Activated naive CD8-positive, alpha-beta T cell (primary cell): ENCODE measurements at regions not wholly inside any gene's neighbourhood (a gene's known extent, or its start where the extent isn't known, plus 50 kb on each side); places are given as distances from the start of the nearest gene placed in this dataset.

Experiments used
- H3K27ac Mint-ChIP-seq: one replicate; pipeline ENCODE4 v1.8.0; 2021; ENCODE audit warnings: mixed read lengths
- H3K27me3 Mint-ChIP-seq: one replicate; pipeline ENCODE4 v1.8.0; 2021; ENCODE audit warnings: mixed read lengths
- H3K36me3 Mint-ChIP-seq: one replicate; pipeline ENCODE4 v1.8.0; 2021; ENCODE audit warnings: mixed read lengths
- H3K4me1 Mint-ChIP-seq: one replicate; pipeline ENCODE4 v1.8.0; 2021; ENCODE audit warnings: low read depth, mixed read lengths
- H3K4me3 Mint-ChIP-seq: one replicate; pipeline ENCODE4 v1.8.0; 2021; ENCODE audit warnings: mild to moderate bottlenecking, mixed read lengths
- H3K9me3 Mint-ChIP-seq: one replicate; pipeline ENCODE4 v1.8.0; 2021; ENCODE audit warnings: low read depth, mixed read lengths

DNA sequence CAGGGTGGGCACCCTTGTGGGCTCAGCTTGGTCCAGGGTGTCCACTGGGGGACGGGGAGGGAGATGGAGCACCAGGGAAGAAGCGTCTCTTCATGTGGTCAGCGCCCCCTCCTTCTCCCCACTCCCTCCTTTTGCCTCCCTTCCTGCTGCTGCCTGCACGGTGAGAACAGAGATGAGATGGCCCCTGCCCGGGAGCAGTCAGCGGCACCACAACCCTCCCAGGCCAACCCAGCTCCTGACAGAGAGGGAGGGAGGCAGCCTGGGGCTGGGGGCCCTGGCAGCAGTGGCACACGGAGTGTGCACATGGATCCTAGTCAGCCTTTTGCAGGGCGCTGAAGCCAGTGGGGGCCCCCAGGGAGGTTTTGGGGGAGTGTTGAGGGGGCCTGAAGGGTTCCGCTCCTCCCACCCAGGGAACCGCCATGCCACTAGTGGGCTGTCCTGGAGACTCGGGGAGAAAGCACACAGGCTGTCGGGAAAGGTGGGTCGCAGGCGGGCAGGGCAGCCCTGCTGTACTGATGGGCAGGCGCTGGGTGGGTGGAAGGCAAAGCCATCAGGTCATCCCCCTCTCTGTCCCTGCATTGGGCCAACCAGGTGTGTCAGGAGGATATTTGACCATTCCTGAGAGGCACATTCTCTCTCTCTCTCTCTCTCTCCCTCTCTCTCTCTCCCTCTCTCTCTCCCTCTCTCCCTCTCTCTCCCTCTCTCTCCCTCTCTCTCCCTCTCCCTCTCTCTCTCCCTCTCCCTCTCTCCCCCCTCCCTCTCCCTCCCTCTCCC lies 94.3 kb upstream of the BHLHE23 start:
- Mint-ChIP-seq H3K27me3 (no peaks in the 10 kb centered on the region), H3K4me3 (no peak overlapping the region), H3K36me3 (no peaks in the 10 kb centered on the region), H3K27ac (no peak overlapping the region), H3K4me1 (peaks cover 8% of the 10 kb centered on the region), H3K9me3 (no peaks in the 10 kb centered on the region)

DNA sequence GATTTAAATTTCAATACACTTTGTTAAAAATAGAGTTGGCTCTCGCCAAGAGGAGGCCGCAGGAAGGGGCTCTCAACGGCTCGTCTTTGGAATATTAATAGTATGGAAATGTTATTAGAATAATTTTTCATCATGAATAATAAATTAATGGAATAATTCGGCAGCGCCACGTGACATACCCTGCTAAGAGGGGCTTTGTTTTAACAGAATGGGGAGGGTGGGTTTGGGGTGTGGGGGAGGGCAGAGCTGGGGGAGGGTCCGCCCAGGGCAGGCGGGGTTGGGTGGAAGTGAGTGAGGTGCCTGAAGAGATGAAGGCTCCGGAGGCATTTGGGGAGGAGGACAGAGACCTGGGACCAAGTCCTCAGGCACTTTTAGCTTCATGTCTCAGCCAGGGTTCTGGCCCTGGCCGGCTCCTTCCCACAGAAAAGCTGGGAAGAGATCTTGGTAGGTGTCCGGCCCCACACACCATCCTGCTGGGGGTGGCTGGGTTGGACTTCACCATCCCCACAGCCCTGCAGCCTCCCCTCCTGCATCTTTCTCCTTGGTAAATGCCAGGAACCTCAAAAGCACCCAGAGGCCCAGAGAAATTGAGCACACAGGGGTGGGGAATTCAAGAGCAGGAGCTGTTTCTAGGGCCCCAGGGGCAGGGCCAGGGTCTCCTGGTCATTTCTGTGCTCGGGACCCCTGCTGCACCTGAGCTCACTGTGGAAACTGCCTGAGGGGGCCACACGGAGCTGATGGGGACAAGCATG lies 93.6 kb upstream of the BHLHE23 start:
- no peak overlapping the region for H3K27ac Mint-ChIP-seq
- H3K36me3 Mint-ChIP-seq, result no peaks in the 10 kb centered on the region
- no peaks in the 10 kb centered on the region for H3K9me3 Mint-ChIP-seq
- peaks cover 8% of the 10 kb centered on the region for H3K4me1 Mint-ChIP-seq
- H3K4me3 Mint-ChIP-seq, result no peak overlapping the region
- no peaks in the 10 kb centered on the region for H3K27me3 Mint-ChIP-seq

DNA sequence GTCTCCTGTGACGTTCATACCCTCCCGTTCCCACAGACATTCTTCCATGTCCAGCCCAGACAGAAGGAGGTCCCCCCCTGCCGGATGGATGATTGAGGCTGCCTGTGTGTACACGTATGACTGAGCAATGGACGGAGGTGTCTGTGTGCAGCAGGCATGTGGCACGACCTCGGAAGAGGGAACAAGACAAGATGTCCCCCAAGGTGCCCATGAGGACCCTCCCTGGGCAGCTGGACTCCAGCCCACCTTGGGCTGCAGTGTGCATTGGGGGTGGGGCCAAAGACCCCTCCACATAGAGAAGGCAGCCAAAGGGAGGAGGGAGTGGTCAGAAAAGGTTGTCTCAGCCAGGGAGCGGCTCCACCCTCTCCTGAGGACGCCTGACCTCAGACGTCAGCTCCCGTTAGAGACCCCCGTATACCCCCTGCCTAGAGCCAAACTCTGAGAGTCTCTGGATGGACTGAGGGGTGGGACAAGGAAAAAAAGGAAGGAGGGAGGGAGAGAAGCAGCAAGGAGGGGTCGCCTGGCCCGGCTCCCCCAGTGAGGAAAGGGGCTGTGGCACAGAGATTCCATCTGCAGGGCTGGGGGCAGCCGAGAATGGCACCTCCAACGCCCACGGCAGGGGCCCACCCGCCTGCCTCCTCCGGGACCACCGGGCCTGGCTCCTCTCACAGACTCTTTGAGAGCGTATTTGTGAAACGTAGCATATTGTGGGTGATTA lies 92.9 kb upstream of the BHLHE23 start:
- no peak overlapping the region for H3K27ac Mint-ChIP-seq
- H3K9me3 Mint-ChIP-seq, result no peaks in the 10 kb centered on the region
- peaks cover 1% of the 10 kb centered on the region for H3K27me3 Mint-ChIP-seq
- peaks cover 8% of the 10 kb centered on the region for H3K4me1 Mint-ChIP-seq
- H3K4me3 Mint-ChIP-seq, result no peak overlapping the region
- H3K36me3 Mint-ChIP-seq, result no peaks in the 10 kb centered on the region

DNA sequence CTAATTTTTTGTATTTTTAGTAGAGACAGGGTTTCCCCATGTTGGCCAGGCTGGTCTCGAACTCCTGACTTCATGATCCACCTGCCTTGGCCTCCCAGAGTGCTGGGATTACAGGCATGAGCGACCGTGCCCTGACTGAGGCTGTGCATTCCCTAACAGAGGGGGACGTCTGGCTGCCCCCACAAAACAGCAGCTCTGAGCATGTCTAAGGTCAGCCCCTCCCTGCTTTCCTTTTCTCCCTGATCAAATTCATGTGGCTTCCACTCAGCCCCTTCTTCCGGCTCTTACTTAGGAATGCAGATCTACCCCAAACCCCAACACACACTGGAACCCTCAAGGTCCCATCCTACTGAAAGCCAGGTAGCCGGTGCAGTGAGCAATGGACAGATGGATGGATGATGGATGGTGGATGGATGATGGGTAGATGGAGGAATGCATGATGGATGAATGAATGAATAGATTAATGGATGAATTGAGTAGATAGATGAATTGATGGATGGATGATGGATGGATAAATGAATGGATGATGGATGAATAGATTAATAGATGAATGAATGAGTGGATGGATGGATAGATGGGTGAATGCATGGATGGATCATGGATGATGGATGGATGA lies 91.5 kb upstream of the BHLHE23 start:
- no peaks in the 10 kb centered on the region for H3K36me3 Mint-ChIP-seq
- H3K9me3 Mint-ChIP-seq, result no peaks in the 10 kb centered on the region
- H3K4me3 Mint-ChIP-seq, result no peak overlapping the region
- no peak overlapping the region for H3K27ac Mint-ChIP-seq
- H3K27me3 Mint-ChIP-seq, result peaks cover 3% of the 10 kb centered on the region
- H3K4me1 Mint-ChIP-seq, result peaks cover 8% of the 10 kb centered on the region

DNA sequence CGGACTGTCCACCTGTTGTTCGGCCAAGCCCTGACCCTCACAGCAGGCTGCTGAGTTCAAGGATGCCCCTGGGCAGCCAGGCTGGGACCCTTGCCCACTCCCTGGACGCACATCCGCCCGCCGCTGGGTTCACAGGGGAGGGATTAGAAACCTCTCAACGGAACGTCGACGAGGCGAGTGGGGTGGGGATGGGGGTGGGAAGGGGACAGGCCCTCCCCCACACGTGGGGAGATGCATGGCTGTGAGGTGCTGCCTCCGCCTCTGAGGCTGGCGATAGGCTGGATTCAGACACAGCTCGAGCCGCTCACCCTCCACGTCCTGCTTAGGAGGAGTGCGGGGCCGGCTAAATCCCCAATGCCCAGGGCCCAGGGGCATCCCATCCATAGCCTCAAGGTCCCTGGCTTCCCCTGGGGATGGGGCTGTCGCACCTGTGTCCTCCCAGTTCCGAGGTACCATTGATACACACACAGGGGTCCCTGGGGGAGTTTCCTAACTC lies 90.6 kb upstream of the BHLHE23 start:
- H3K9me3 Mint-ChIP-seq, result no peaks in the 10 kb centered on the region
- H3K4me1 Mint-ChIP-seq, result peaks cover 5% of the 10 kb centered on the region
- no peak overlapping the region for H3K4me3 Mint-ChIP-seq
- H3K36me3 Mint-ChIP-seq, result no peaks in the 10 kb centered on the region
- H3K27ac Mint-ChIP-seq, result no peak overlapping the region
- H3K27me3 Mint-ChIP-seq, result peaks cover 3% of the 10 kb centered on the region

DNA sequence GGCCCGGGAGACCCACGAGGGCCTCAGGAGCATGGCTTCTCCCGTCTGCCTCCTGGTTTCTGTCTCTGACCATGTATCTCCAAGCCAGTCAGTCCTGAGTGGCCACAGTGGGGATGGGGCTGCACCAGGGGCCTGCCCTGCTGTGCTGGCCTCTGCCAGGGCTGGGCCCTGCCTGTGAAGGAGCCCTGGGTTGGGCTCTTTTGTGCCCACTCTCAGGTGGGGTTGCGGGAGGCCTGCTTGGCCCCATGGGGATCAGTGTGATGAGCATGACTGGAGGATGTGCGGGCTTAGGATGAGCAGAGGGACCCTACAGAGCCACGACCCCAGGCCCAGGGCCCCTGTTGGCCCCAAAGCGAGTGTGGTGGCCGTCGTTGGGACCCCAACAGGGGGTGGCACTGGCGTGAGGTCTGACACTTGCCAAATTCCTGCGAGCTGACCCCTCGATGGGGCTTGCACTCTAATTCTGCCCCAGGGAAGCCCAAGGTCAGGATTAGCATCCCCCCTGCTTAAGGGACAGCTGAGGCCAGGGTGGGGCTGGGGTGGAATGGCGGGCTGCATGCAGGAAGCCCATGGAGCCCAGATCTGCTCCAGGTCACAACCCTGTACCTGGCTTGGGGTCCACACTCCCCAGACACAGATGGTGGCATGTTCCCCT lies 90.0 kb upstream of the BHLHE23 start:
- Mint-ChIP-seq H3K4me3 (no peak overlapping the region), H3K27me3 (peaks cover 3% of the 10 kb centered on the region), H3K9me3 (no peaks in the 10 kb centered on the region), H3K27ac (no peak overlapping the region), H3K4me1 (peaks cover 3% of the 10 kb centered on the region), H3K36me3 (no peaks in the 10 kb centered on the region)

DNA sequence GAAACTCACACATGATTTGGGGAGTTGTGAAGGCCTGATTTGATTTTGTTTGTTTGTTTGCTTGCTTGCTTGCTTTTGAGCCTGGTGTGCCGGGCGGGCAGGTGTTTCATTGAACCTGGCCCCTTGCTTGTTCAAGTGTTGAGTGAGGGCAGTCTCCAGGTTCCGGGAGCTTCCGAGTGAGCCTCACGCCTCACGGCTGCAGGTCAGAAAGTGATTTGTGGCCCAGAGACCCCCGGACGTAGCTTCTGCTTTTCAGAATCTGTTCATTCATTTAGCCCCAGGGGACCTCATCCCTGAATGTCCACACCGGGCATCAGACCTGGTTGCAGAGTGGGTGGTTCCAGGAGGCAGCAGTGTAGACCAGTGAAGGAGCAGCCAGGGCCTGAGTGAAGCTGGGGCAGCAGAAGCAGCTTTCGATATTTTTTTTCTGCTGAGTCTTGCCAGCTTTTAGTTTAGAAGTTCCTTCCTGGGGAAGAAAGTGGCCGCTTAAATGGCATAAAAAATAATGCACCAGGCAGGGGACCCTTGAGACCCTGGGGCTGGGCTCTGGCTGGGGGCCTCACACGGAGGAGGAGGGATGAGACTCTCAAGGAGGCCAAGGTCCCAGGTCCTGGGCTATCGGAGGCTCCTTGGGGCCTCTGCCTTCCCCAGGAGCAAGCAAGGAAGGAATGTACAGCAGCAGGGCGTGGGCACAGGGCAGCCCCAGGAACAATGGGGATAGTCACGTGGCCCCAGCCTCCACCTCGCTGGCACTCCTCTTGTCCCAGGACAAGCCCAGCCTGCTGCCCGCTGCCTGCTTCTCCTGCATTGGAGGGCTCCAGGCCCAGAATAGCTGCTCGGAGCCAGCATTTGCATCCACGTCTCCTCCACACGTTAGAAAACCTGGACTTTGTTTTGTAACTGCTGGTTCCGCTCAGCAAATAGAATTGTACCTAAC lies 89.2 kb upstream of the BHLHE23 start:
- Mint-ChIP-seq H3K27ac (no peak overlapping the region), H3K27me3 (peaks cover 7% of the 10 kb centered on the region), H3K4me3 (no peak overlapping the region), H3K4me1 (no peaks in the 10 kb centered on the region), H3K9me3 (no peaks in the 10 kb centered on the region), H3K36me3 (no peaks in the 10 kb centered on the region)

DNA sequence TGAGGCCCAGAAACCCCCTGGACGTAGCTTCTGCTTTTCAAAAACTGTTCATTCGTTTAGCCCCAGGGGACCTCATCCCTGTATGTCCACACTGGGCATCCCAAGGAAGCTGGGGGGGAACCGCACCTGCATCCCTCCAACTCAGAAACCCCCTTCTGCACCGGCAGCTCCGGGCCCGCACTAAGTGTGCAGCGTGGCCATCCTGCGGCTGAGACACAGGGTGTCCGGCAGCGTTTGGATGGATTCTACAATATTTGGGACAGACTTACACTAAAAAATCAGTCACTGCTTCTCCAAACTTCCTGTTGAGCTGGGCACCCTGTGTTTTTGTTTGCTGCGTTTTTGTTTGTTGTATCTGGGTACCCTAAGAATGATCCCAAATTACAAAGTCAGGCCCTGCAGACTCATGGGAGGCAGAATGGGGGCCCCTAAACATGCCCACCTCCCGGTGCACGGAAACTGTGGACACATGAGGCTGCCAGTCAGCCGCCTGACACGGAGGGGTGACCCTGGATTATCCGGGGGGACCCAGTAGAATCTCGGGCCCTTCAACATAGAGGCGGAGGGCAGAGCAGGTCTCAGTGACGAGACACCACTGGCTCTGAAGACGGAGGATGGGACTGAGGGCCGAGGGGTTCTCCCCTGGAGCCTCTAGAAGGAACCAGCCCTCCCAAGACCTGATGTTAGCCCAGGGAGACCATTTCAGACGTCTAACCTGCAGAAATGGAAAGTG lies 88.2 kb upstream of the BHLHE23 start:
- H3K4me3 Mint-ChIP-seq, result no peak overlapping the region
- no peaks in the 10 kb centered on the region for H3K9me3 Mint-ChIP-seq
- no peaks in the 10 kb centered on the region for H3K4me1 Mint-ChIP-seq
- H3K36me3 Mint-ChIP-seq, result no peaks in the 10 kb centered on the region
- no peak overlapping the region for H3K27ac Mint-ChIP-seq
- peaks cover 8% of the 10 kb centered on the region for H3K27me3 Mint-ChIP-seq

DNA sequence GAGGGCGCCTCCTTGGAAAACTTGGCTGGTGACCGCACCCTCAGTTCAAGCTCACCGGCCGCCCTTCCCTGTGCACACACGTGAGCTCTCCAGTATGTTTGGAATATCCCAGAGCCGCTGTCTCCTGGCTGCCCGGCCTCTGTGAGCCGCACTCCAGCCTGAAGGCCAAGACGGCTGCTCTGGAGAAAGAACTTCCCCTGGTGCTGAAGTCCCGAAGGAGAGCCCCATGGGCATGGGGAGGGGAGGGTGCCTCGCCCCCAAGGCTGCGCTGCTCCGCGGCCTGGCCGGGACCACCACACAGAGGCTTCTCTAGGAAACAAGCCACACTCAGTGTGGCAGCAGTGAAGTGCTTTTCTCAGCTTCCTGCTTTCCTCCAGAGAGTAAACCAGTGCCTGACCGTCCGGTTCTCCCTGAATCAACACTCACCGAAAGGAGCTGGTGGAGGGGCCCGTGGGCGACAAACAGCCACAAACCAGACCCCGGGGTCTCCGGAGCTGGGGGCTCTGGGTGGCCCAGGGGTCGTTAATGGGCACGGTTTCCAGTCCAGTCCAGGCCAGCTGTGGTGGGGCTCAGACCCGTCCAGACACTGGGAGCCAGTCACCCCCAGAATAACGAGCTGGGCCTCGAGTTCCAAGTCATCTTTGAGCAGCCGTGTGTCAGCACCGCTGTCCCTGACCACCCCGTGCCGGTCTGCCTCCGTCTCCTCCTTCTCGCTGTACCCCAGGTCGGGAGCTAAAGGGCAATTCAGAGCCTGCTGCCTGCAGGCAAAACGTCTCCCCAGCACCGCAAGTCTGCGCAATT lies 87.4 kb upstream of the BHLHE23 start:
- Mint-ChIP-seq H3K4me1 (no peaks in the 10 kb centered on the region), H3K36me3 (no peaks in the 10 kb centered on the region), H3K4me3 (no peak overlapping the region), H3K9me3 (no peaks in the 10 kb centered on the region), H3K27me3 (peaks cover 9% of the 10 kb centered on the region), H3K27ac (no peak overlapping the region)

DNA sequence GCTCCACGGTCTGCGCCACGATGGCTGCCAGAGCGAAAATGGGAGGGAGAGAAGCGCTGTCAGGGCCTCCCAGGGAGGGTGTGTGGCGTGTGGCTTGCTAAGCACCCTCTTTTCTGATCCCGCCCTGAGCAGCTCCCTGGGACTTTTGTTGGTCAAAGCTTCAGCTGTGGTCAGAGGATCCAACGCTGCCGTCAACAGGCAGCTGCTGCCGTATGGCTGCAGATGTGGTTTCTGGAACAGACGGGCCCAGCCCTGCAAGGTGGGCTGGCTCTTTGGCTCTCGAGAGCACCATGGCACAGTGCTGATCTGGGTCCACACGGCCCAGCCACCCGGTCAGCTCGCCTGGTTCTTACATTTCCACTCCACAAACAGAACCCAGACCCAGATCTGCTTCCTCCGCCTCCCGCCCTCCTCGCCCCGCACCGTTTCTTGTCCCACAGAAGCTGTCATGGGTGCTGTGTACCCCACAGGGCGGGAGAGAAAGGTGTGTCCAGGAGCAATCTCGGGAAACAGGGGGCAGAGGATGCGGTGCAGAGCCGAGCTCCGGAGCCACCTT lies 86.0 kb upstream of the BHLHE23 start:
- Mint-ChIP-seq H3K4me1 (no peaks in the 10 kb centered on the region), H3K36me3 (no peaks in the 10 kb centered on the region), H3K27ac (no peak overlapping the region), H3K9me3 (no peaks in the 10 kb centered on the region), H3K27me3 (peaks cover 14% of the 10 kb centered on the region), H3K4me3 (no peak overlapping the region)

DNA sequence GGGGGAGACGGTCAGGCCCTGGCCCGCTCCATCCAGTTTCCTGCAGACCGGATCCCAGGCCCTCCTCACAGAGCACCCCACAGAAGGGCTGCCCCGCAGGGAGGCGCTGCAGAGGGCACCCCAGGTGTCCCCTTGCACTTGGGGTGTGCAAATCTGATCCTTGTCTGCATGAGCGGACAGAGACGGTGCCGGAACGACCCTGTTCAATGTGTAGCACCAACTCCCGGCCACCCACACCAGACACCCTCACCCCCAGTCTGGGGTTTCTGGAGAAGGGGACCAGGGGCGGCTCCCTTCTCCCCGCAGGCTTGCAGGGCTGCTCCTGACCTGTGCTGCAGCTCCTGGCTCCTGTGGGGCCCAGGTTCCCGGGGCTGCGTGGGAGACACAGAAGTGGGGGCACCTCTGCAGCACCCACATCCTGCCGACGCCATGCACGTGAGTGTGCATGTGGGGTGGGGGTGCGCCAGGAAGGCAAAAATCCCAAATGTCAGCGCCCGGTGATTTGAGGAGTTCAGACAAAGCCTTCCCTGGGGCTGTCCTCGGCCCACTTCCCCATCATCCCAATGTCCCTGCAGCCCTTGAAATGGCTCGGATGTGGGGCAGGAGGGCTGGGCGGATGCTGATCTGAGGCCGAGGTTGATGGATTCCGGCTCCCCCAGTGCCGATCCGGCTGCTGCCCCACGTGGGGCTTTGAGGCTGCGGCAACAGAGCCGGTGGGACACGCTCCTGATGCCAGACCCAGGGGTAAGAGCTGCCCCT lies 85.3 kb upstream of the BHLHE23 start:
- Mint-ChIP-seq H3K36me3 (no peaks in the 10 kb centered on the region), H3K4me1 (no peaks in the 10 kb centered on the region), H3K9me3 (no peaks in the 10 kb centered on the region), H3K4me3 (no peak overlapping the region), H3K27me3 (peaks cover 14% of the 10 kb centered on the region), H3K27ac (no peak overlapping the region)
